ENCODE measurements at regions not wholly inside any gene's neighbourhood (a gene's known extent, or its start where the extent isn't known, plus 50 kb on each side); places are given as distances from the start of the nearest gene placed in this dataset.

- no peak for DNase-seq (ENCODE audit: low read depth, low spot score)
- TF ChIP-seq CTCF (conservative IDR thresholded peaks at IDR 0.05): no peak
- Mint-ChIP-seq H3K9me3 (no peaks in the 10 kb centered on the region), H3K4me1 (no peaks in the 10 kb centered on the region), H3K27me3 (ENCODE audit: low read depth) (no peaks in the 10 kb centered on the region), H3K36me3 (ENCODE audit: low read depth) (no peaks in the 10 kb centered on the region), H3K27ac (ENCODE audit: unreplicated experiment) (no peak overlapping the region), H3K4me3 (no peak overlapping the region)
These were observed 362.7 kb downstream of the SEMA3D start for GRCh38 chr7:84824057-84824651.

- no peak for DNase-seq (ENCODE audit: low read depth, low spot score)
- Mint-ChIP-seq H3K4me3 (no peak overlapping the region), H3K9me3 (no peaks in the 10 kb centered on the region), H3K36me3 (ENCODE audit: low read depth) (no peaks in the 10 kb centered on the region), H3K4me1 (no peaks in the 10 kb centered on the region), H3K27me3 (ENCODE audit: low read depth) (no peaks in the 10 kb centered on the region), H3K27ac (ENCODE audit: unreplicated experiment) (peak overlapping the region; percentile 60)
- no peak for TF ChIP-seq CTCF (conservative IDR thresholded peaks at IDR 0.05)
These were observed 363.3 kb downstream of the SEMA3D start for GRCh38 chr7:84823530-84823929.

GRCh38 chr7:84822941-84823510, 363.8 kb downstream of the SEMA3D start:
- no peak for TF ChIP-seq CTCF (conservative IDR thresholded peaks at IDR 0.05)

GRCh38 chr7:84821671-84822534, 365.0 kb downstream of the SEMA3D start:
- DNase-seq (ENCODE audit: low read depth, low spot score): no peak
- Mint-ChIP-seq H3K4me3 (no peak overlapping the region), H3K27ac (ENCODE audit: unreplicated experiment) (no peak overlapping the region), H3K9me3 (no peaks in the 10 kb centered on the region), H3K36me3 (ENCODE audit: low read depth) (no peaks in the 10 kb centered on the region), H3K4me1 (no peaks in the 10 kb centered on the region), H3K27me3 (ENCODE audit: low read depth) (no peaks in the 10 kb centered on the region)
- TF ChIP-seq CTCF (conservative IDR thresholded peaks at IDR 0.05): no peak

More at GRCh38 chr7:84822941-84823510, 363.8 kb downstream of the SEMA3D start:
- Mint-ChIP-seq H3K9me3 (no peaks in the 10 kb centered on the region), H3K27me3 (ENCODE audit: low read depth) (no peaks in the 10 kb centered on the region), H3K4me3 (no peak overlapping the region), H3K4me1 (no peaks in the 10 kb centered on the region), H3K36me3 (ENCODE audit: low read depth) (no peaks in the 10 kb centered on the region), H3K27ac (ENCODE audit: unreplicated experiment) (peak overlapping the region; percentile 60)
- no peak for DNase-seq (ENCODE audit: low read depth, low spot score)

GRCh38 chr7:84820481-84820880, 366.4 kb downstream of the SEMA3D start:
- no peaks in the 10 kb centered on the region for H3K36me3 Mint-ChIP-seq (ENCODE audit: low read depth)
- no peaks in the 10 kb centered on the region for H3K4me1 Mint-ChIP-seq
- H3K9me3 Mint-ChIP-seq: no peaks in the 10 kb centered on the region
- H3K4me3 Mint-ChIP-seq: no peak overlapping the region
- no peak overlapping the region for H3K27ac Mint-ChIP-seq (ENCODE audit: unreplicated experiment)
- no peaks in the 10 kb centered on the region for H3K27me3 Mint-ChIP-seq (ENCODE audit: low read depth)
- DNase-seq (ENCODE audit: low read depth, low spot score): no peak
- TF ChIP-seq CTCF (conservative IDR thresholded peaks at IDR 0.05): no peak
